Fibroblast of villous mesenchyme (primary cell): ENCODE measurements at regions not wholly inside any gene's neighbourhood (a gene's known extent, or its start where the extent isn't known, plus 50 kb on each side); places are given as distances from the start of the nearest gene placed in this dataset.

ENCODE experiments used
- DNase-seq: peaks from one replicate; pipeline ENCODE4 v3.0.0-alpha.2; 2010; ENCODE audit warnings: low read depth
- H3K4me3 ChIP-seq: 2 replicates; pipeline ENCODE4 v1.5.1; 2011; ENCODE audit warnings: low read depth, mild to moderate bottlenecking, low read length
- CTCF ChIP-seq: IDR thresholded peaks from 2 replicates; pipeline ENCODE4 v1.5.1; 2012; ENCODE audit warnings: low read depth, mild to moderate bottlenecking, low read length; ENCODE audit not compliant: insufficient read depth

GRCh38 chr6:2542858-2543218 lies 207.9 kb downstream of the MYLK4 start:
- no peak overlapping the region for H3K4me3 ChIP-seq
- TF ChIP-seq CTCF = no peak
- peak; percentile 94 for DNase-seq

GRCh38 chr6:2542101-2542857 lies 208.4 kb downstream of the MYLK4 start:
- DNase-seq = no peak
- H3K4me3 ChIP-seq = no peak overlapping the region
- TF ChIP-seq CTCF = no peak

- no peak overlapping the region for H3K4me3 ChIP-seq
- DNase-seq = no peak
- no peak for TF ChIP-seq CTCF
These were observed 214.3 kb downstream of the MYLK4 start for GRCh38 chr6:2536451-2536850.

- no peak overlapping the region for H3K4me3 ChIP-seq
- no peak for TF ChIP-seq CTCF
- no peak for DNase-seq
These were observed 215.2 kb downstream of the MYLK4 start for GRCh38 chr6:2535506-2535905.

GRCh38 chr6:2534406-2535042 lies 216.2 kb downstream of the MYLK4 start:
- DNase-seq = no peak
- H3K4me3 ChIP-seq = no peak overlapping the region
- TF ChIP-seq CTCF = no peak

GRCh38 chr6:2531426-2532215 lies 219.1 kb downstream of the MYLK4 start:
- no peak for TF ChIP-seq CTCF
- H3K4me3 ChIP-seq = no peak overlapping the region
- peak; percentile 51 for DNase-seq
